Occipital lobe (tissue), 1 donor: ENCODE measurements at regions not wholly inside any gene's neighbourhood (a gene's known extent, or its start where the extent isn't known, plus 50 kb on each side); places are given as distances from the start of the nearest gene placed in this dataset.
"Not testable (repeated sequence)": the region's sequence is repeated elsewhere in the genome, so short reads cannot be mapped to it uniquely, and the experiment has no call there.

Experiments
- DNase-seq: peaks from one replicate; lab custom pipeline; 2025; lab: John Stamatoyannopoulos, UW

GRCh38 chr2:8607606-8608005 is 74.2 kb upstream of the ID2 start:
- DNase-seq, result no peak

DNA sequence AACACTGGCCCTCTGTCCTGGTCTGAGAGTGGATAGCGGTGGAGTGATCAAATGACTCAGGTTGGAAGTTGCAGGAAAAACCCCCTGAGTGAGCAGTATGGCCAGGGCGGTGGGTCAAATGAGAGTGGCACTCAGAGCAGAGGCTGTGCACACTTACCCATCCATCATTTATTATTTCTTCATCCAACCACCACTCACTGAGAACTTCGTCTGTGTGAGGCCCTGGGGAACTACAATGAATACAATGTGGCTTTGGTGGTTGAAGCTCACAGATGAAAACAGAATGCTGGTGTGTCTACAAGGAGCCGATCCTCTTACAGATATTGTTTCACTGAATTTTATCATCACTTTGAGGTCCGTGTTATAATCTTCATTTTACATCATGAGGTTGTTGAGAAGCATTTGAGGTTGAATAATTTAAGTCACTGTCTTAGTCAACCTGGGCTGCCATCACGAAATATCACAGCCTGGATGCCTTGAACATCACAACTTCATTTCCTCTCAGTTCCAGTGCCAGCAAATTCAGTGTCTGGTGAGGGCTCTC is 73.4 kb upstream of the ID2 start:
- DNase-seq, result no peak

DNA sequence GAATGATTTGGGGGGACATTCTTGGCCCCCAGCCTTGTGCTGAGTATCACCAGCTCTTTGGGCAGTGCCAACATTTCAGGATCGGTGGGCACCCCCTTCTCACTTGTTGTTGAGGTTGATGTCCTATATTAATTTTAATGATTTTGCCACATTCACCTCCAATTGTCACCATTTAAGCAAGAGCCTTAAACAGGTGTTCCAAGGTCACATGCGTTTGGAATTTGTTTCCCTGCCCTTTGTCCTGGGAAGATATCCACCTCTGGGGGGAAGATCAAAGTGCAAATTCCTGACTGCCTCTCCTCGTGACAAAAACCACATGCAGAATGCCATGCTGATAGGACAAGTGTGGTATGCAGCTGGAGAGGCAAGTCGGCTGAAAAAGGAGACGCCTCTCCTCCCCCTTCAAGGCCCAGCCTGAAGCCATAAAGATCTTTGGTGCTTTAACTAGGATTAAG is 72.5 kb upstream of the ID2 start:
- DNase-seq, result no peak

DNA sequence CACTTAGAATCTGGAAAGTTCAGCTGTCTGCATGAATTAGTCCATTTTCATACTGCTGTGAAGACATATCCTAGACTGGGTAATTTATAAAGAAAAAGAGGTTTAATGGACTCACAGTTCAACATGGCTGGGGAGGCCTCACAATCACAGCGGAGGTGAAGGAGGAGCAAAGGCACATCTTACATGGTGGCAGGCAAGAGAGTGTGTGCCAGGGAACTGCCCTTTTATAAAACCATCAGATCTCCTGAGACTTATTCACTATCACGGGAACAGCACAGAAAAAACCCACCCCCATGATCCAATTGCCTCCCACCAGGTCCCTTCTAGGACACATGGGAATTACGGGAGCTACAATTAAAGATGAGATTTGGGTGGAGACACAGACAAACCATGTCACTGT is 71.1 kb upstream of the ID2 start:
- not testable (repeated sequence) for DNase-seq

- DNase-seq, result no peak
Observed at GRCh38 chr2:8611246-8611645, 70.6 kb upstream of the ID2 start.

DNA sequence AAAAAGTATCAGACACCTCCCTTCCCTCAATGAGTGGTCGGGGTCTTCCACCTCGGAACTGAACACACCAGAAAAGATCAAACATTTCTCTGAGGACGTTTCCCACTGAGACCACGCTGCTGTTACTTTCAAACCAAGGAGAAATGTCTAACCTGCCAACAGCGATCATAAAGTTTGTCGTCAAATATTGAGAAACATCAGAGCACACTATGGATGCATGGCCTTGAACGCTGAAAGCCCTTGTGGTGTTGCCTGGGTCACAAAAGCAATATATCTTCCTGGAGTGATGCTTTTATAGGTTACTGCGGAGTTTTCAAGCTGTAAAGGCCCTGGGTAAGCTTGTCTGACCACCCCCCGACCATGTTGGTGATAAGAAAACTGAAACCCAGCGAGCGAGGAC is 70.2 kb upstream of the ID2 start:
- no peak for DNase-seq

GRCh38 chr2:8612734-8613179 is 69.1 kb upstream of the ID2 start:
- DNase-seq, result no peak

- not testable (repeated sequence) for DNase-seq
Observed at GRCh38 chr2:8613207-8613999, 68.5 kb upstream of the ID2 start.

GRCh38 chr2:8614646-8615045 is 67.2 kb upstream of the ID2 start:
- no peak for DNase-seq

DNA sequence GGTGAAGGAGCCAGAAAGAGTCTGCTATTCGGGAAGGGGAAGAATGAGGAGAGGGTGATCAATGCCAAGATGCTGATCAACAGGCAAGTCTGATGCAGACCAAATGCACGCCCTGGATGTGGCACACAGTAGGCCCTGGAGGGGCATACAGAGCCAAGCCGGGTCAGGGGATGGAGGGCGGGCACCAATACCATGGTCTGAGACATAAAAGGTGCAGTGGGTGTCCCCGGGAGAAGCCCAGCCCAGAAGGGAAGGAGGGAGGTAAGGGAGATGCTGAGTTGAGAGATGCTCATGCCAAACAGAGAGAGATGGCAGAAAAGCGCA is 66.6 kb upstream of the ID2 start:
- DNase-seq, result no peak

- no peak for DNase-seq
Observed at GRCh38 chr2:8615576-8616281, 66.1 kb upstream of the ID2 start.

DNA sequence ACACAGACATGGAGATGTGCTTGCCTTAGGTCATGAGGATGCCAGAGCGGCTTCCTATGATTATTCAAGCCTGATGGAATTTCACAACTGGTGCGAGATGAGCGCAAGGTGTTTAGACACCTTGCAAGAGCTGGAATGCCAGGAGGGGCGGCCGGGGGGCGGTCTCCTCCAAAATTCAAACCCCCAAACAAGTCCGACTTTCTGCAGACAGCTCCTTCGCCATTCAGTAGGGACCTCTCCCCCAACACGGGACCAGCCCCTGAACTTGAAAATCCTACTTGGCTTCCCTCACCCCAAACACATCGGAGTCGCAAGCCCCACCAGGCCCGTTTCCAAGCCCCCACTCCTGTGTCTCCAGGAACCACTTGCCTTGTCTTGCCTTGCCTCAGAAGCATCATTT is 64.8 kb upstream of the ID2 start:
- DNase-seq, result no peak

- no peak for DNase-seq
Observed at GRCh38 chr2:8617590-8617989, 64.3 kb upstream of the ID2 start.

DNA sequence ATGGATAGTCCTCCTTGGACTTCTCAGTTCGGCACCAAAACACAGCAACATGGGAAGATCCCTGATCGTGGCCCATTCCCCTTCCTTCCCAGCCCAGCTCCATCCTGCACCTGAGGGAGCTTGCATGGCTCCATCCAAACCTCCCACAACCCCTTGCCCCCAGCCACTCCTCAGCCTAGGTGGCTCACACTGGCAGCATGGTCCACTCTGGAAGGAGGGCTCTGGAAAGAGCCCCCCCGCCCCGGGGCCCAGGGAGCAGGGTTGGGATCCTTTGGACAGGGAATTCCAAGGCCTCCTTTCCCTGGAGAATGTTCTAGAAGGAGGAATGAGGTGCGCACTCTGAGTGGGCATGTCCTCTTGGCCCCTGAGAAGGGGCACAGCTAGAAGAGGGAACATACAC is 62.8 kb upstream of the ID2 start:
- DNase-seq, result no peak

DNA sequence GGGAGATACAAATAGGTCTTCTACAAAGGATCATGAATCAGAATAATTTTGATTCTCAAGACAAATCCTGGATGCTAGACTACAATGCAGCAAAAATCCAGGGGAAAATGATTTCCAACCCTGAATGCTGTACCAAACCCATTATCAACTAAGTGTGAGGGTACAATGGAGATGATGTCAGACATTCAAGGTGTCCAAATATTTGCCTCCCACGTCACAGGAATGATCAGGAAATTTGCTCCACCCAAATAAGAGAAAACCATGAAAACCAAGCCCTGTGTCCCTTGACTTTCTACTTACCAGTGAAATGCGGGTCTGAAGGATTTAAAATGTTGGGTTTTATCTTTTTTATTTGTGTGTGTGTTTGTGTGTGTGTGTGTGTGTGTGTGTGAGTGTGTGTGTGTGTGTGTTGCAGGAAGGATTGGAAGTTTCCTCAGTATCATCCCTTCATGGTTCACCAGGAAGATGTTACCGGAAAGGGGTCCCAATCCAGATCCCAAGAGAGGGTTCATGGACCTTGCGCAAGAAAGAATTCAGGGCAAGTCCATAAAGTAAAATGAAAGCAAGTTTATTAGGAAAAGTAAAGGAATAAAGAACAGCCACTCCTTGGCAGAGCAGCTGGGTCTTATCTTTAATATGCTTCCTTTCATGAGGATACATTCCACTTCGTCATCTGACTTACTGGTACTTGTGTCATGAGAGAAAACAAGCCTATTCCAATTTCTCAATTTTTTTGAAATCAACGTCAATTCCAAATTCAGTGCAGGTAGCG is 61.1 kb upstream of the ID2 start:
- DNase-seq, result no peak

GRCh38 chr2:8622199-8622911 is 59.5 kb upstream of the ID2 start:
- DNase-seq, result no peak

DNA sequence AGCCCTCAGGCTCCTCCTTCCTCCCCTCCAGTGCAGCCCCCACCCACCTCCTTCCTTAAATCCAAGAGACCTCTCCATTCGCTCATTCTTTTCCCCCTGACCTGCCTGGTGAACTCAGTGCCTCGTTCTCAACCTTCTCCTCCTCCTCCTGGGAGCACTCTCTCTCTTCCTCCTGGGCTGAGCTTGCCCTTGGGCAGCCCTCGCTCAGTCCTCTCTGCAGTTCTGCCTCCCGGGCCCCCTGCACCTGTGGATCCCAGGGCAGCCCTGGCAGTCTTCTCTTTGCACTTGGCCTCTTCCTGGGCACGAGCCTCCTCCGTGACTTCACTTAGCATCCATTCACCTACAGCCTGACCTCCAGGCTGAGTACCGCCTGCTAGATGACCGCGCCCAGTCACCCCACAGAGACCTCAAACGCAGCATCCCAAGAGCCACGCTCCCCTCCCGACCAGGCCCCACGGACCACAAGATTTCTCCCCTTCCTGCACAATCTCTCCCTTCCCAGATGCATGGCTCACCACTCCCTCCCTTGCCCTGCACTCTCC is 58.9 kb upstream of the ID2 start:
- DNase-seq, result no peak

- no peak for DNase-seq
Observed at GRCh38 chr2:8623576-8623957, 58.3 kb upstream of the ID2 start.

- no peak for DNase-seq
Observed at GRCh38 chr2:8623958-8624591, 57.8 kb upstream of the ID2 start.

- no peak for DNase-seq
Observed at GRCh38 chr2:8624855-8625398, 56.9 kb upstream of the ID2 start.
